GM12864 (cell line): ENCODE measurements at regions not wholly inside any gene's neighbourhood (a gene's known extent, or its start where the extent isn't known, plus 50 kb on each side); places are given as distances from the start of the nearest gene placed in this dataset.

Experiments
- DNase-seq: peaks from one replicate; pipeline ENCODE4 v3.0.0-alpha.2; 2011; ENCODE audit warnings: low read depth
- H3K4me3 ChIP-seq: 2 replicates; pipeline ENCODE4 v1.5.1; 2011; ENCODE audit warnings: mild to moderate bottlenecking, low read depth, low read length, control low read depth
- TF ChIP-seq, protein P1 (sequence below): IDR thresholded peaks from 2 replicates; pipeline ENCODE4 v1.5.1; 2011; ENCODE audit warnings: low read depth, mild to moderate bottlenecking, moderate library complexity, low read length, control low read depth, inconsistent platforms; ENCODE audit errors: missing control alignments

DNA sequence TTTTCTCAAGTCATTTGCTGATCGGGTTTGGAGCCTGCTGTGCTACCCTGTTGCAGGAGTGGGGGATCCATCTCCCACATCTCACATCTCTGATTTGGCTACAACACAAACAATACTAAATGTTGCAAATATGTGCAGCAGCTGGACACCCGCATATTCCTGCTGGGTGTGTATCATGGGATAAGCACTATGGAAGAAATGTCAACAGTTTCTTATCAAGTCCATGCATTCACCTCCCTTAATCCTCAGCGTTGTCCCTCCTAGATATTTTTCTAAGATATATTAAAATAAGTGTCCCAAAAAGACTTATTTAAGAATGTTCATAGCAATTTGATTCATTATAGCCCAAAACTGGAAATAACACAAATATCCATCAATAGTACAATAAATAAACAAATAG is 303.7 kb downstream of the TRIB2 start:
- TF ChIP-seq, protein P1, sequence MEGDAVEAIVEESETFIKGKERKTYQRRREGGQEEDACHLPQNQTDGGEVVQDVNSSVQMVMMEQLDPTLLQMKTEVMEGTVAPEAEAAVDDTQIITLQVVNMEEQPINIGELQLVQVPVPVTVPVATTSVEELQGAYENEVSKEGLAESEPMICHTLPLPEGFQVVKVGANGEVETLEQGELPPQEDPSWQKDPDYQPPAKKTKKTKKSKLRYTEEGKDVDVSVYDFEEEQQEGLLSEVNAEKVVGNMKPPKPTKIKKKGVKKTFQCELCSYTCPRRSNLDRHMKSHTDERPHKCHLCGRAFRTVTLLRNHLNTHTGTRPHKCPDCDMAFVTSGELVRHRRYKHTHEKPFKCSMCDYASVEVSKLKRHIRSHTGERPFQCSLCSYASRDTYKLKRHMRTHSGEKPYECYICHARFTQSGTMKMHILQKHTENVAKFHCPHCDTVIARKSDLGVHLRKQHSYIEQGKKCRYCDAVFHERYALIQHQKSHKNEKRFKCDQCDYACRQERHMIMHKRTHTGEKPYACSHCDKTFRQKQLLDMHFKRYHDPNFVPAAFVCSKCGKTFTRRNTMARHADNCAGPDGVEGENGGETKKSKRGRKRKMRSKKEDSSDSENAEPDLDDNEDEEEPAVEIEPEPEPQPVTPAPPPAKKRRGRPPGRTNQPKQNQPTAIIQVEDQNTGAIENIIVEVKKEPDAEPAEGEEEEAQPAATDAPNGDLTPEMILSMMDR, result no peak
- no peak for DNase-seq

DNA sequence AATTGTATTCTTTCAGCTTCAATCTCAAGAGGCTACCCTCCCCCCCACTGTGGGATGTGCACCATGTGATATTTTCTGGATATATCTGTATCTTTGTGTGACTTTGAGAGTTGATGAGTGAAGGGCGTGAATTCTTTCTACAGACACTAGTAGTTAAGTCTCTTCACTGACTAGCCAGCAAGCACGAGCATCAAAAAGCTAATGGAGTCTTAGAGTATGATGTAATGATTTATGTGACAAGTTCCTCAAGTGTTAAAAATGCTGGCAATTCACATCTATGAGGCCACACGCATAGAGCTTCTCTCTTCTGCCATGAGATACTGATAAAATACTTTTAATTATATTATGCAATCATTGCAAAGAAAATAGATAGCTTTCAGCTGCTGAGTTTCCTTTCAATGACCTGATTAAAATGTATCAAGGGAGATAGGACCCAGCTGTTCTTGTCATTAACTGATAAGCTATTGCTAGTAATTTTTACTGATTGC is 304.8 kb downstream of the TRIB2 start:
- no peak overlapping the region for H3K4me3 ChIP-seq
- no peak for DNase-seq
- TF ChIP-seq, protein P1, result no peak

More for the DNA sequence above, 303.7 kb downstream of the TRIB2 start:
- H3K4me3 ChIP-seq, result no peak overlapping the region

DNA sequence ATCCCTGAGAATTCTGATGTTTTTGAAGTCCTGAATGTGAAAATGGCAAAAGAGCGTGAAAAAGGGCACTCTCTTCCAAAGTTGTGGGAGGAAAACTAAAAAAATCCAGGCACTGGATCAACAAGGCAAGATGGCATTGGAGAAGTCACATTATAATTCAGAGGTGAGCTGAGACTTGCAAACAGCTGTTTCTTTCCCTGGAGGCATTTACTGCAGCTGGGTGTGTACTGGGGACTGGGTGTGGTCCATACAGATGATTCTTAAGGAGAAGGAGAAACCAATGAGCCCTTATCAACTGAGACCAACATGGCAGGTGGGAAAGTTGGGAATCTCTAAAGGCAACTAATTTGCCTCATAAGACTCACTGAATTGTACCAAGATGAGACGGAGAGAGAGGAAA is 313.9 kb downstream of the TRIB2 start:
- DNase-seq, result no peak
- TF ChIP-seq, protein P1, result no peak
- H3K4me3 ChIP-seq, result no peak overlapping the region

DNA sequence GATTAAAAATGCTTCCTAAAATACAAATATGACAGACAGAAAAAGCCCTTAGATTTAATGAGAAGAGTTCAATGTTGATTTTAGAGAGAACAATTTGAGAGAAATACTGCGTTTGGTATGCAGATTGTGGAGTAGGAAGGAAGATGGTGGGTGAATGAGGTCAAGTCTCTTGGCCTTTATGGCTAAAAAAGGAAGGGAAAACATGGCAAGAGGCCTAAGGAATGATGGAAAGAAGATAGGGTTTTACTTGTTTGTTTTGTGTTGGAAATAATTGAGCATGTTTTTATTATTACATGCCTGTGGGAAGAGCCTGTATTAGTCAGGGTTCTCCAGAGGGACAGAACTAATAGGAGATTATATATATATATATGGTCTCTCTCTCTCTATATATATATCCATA is 318.1 kb downstream of the TRIB2 start:
- H3K4me3 ChIP-seq, result no peak overlapping the region
- TF ChIP-seq, protein P1, result no peak
- DNase-seq, result no peak

DNA sequence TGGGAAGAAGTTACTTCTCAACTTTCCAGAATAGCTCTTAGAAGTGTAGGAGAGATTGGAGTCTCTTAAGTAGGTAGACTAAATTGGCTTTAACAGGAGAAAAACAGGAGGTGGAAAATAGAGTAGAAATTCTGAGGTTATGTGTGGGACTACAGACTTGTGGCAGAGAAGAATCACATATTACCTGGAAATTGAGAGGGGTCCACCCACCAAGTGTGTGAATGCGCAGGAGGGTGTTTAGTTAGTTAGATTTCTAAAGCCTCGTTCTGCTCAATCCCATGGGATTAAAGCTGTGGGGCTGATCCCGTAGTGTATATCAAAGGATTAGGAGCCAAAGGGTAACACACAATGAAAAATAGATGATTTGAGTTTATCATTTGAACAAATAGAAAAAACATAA is 319.1 kb downstream of the TRIB2 start:
- no peak for DNase-seq
- H3K4me3 ChIP-seq, result no peak overlapping the region
- TF ChIP-seq, protein P1, result no peak

DNA sequence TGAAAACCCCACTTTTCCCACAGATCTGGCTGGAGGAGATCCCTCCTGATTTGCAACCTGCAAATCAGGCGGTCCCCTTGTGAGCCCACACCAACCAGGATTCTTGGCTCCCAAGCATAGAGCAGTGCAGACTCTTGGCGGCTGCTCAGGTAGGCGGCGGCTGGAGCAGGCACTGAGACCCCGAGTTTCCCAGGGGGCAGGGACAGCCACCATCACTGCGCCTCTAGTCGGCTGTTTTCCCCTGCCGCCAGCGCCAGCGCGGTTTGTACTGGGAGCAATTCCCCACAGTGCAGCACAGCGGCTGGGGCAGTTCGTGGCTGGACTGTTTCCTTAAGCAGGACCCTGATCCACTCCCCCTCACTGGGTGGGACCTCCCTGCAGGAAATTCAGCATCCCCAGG is 323.3 kb downstream of the TRIB2 start:
- H3K4me3 ChIP-seq, result no peak overlapping the region
- TF ChIP-seq, protein P1, result no peak
- DNase-seq, result no peak

DNA sequence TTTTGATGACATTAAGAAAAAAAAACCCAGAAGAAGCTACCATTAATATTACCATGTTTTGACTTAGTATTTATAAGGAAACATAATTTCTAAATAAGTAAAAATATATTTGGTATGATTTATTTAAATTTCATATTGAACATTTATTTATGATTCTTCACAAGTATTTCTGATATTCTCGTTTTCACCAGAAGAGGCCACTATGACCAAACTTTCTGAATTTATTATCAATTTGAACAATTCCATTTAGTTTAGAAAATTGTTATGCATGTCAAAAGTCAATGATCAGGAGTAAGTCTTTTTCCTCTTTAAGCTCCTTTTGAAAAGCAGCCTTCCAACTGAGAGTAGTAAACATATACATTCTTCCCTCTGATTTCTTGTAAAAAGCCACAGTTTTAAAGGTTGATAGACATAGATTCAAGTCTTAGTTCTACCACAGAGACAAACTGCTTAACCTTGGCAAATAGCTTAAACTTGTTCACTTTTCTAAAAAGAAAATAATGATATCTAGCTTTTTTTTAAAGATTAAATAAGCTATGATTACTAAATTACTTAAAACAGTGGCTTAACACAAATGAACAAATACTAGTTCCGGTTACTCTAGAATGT is 329.9 kb downstream of the TRIB2 start:
- no peak for DNase-seq
- TF ChIP-seq, protein P1, result peak; percentile 3
- H3K4me3 ChIP-seq, result no peak overlapping the region
